ENCODE measurements at regions not wholly inside any gene's neighbourhood (a gene's known extent, or its start where the extent isn't known, plus 50 kb on each side); places are given as distances from the start of the nearest gene placed in this dataset.

DNA sequence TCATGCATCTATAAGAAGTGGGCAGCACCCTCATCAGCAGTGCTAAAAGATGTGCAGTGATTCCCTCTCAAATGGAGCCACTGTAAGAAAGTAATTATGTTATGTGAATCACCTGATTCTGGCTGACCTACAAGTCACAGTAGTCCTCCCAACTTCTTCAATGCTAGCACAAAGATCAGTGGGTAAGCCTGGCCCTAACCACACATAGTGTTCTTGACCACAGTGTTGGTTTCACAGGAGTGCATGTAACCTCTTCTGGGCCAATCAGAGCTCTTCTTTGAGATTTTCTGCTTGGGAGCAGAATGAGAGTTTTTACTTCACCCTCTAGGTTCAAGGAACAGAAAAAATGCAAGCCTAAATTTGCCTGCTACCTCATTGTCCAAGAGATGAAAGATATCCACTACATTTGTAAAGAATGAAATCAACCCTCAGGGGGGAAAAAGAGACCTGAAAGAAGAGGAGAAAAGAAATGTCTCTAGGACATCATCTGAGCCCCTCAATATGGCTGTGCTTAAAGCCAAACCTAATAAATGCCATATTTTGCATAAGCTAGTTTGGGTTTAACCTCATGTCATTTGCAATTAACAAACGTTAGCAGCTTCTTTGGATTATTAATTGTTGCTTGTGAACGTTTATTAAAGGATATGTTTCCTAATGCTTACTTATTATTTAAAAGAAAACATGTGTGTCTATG is 65.3 kb upstream of the ADRB2 start:
- no peak overlapping the region for H3K9ac ChIP-seq (ENCODE audit: low read length in 5 of 5)
- no peak overlapping the region for H3K27ac ChIP-seq (ENCODE audit: low read depth, low read length)
- peaks cover 0 to 5% (median 0%) of the 10 kb centered on the region in 5 donors for H3K9me3 ChIP-seq (ENCODE audit: control insufficient read depth in 5 of 5, low read length in 5 of 5)
- peaks cover 0 to 2% (median 0%) of the 10 kb centered on the region in 5 donors for H3K4me1 ChIP-seq (ENCODE audit: control insufficient read depth in 5 of 5, insufficient read depth in 5 of 5, low read length in 5 of 5)
- no peaks in the 10 kb centered on the region for H3K27me3 ChIP-seq (ENCODE audit: control insufficient read depth in 5 of 5, insufficient read depth in 4 of 5, low read length in 5 of 5)
- H3K4me3 ChIP-seq (ENCODE audit: low read depth in 1 of 5, low read length in 5 of 5) = no peak overlapping the region
- no peaks in the 10 kb centered on the region for H3K36me3 ChIP-seq (ENCODE audit: control insufficient read depth in 5 of 5, insufficient read depth in 5 of 5, low read length in 5 of 5)

DNA sequence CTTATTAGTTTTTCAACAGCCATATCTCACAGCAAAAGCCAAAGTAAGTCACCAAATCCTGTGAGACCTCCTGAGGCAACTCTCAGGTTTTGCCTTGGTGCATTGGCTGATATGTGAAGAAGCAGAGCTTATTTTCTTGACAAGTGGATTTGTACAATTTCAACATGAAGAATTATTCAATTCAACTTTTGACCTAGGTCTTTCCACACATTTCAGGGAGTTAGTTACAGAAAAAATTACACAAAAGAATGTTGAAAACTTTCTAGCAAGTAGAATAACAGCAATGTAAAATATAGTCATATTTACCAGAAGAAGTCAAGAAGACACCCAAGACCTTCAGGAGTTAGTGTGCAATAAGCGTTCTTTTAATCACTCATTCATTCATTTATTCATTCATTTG is 62.4 kb upstream of the ADRB2 start:
- peaks cover 0 to 2% (median 0%) of the 10 kb centered on the region in 5 donors for H3K4me1 ChIP-seq (ENCODE audit: control insufficient read depth in 5 of 5, insufficient read depth in 5 of 5, low read length in 5 of 5)
- H3K27ac ChIP-seq (ENCODE audit: low read depth, low read length) = no peak overlapping the region
- H3K27me3 ChIP-seq (ENCODE audit: control insufficient read depth in 5 of 5, insufficient read depth in 4 of 5, low read length in 5 of 5) = no peaks in the 10 kb centered on the region
- H3K9me3 ChIP-seq (ENCODE audit: control insufficient read depth in 5 of 5, low read length in 5 of 5) = peaks cover 0 to under 1% (median 0%) of the 10 kb centered on the region in 5 donors
- H3K9ac ChIP-seq (ENCODE audit: low read length in 5 of 5) = no peak overlapping the region
- H3K36me3 ChIP-seq (ENCODE audit: control insufficient read depth in 5 of 5, insufficient read depth in 5 of 5, low read length in 5 of 5) = no peaks in the 10 kb centered on the region
- H3K4me3 ChIP-seq (ENCODE audit: low read depth in 1 of 5, low read length in 5 of 5) = no peak overlapping the region

DNA sequence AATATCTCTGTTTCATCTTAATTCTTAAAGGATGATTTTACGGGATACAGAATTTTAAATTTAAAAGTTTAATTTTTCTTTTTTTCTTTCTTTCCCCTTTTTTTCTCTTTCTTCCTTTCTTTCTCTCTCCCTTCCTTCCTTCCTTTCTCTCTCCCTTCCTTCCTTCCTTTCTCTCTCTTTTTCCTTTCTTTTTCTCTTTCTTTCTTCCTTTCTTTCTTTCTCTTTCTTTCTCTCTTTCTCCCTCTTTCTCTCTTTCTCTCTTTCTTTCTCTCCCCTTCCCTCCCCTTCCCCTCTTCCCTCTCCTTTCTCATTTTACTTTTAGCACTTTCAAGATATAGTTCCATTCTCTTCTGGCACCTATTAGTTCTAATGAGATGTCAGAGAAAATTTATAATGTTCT is 61.4 kb upstream of the ADRB2 start:
- H3K27ac ChIP-seq (ENCODE audit: low read depth, low read length) = no peak overlapping the region
- peaks cover 0 to 2% (median 0%) of the 10 kb centered on the region in 5 donors for H3K4me1 ChIP-seq (ENCODE audit: control insufficient read depth in 5 of 5, insufficient read depth in 5 of 5, low read length in 5 of 5)
- H3K9ac ChIP-seq (ENCODE audit: low read length in 5 of 5) = no peak overlapping the region
- no peaks in the 10 kb centered on the region for H3K36me3 ChIP-seq (ENCODE audit: control insufficient read depth in 5 of 5, insufficient read depth in 5 of 5, low read length in 5 of 5)
- H3K27me3 ChIP-seq (ENCODE audit: control insufficient read depth in 5 of 5, insufficient read depth in 4 of 5, low read length in 5 of 5) = no peaks in the 10 kb centered on the region
- H3K9me3 ChIP-seq (ENCODE audit: control insufficient read depth in 5 of 5, low read length in 5 of 5) = no peaks in the 10 kb centered on the region
- H3K4me3 ChIP-seq (ENCODE audit: low read depth in 1 of 5, low read length in 5 of 5) = no peak overlapping the region

DNA sequence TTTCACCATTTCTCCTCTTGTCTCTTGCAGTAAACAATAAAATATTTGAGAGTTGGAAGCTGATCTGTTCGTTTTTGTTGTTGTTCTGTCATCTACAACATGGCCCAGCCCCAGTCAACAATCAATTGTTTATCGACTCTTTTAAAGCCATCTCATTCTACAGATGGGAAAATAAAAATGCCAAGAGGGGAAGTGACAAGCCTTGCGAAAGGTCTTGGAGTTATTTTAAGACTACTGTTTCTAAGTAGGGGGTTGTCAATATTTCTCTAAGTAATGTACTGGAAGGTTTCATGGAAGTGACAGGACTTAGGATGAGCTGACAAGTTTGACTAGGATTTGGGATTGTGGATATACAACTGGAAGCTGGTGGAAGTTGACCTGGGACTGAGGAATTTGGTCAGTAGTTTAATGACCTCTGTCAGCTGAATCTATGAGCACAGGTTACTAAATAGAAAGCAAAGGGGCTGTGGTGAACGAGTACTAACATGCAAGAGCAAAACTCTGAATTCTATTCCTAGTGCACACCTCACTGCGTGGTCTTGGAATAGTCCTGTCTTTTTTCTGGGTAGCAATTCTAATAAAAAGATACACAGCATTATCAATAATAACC is 57.5 kb upstream of the ADRB2 start:
- H3K27me3 ChIP-seq (ENCODE audit: control insufficient read depth in 5 of 5, insufficient read depth in 4 of 5, low read length in 5 of 5) = no peaks in the 10 kb centered on the region
- no peaks in the 10 kb centered on the region for H3K9me3 ChIP-seq (ENCODE audit: control insufficient read depth in 5 of 5, low read length in 5 of 5)

DNA sequence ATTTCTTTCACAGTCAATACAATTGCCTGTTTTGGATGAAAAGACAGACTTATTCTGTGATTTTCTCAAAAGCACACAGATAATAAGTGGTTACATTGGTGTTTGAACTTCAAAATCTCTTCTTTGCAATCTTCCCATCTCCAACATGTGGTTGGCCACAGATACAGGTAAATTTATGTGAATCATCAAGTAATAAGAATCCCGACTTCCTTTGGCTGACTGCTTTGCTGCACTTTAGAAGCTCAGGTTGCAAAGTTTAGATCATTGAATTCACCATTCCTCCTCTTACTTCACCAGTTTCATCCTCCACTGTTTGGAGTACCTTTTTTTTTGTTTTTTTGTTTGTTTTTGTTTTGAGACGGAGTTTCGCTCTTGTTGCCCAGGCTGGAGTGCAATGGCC is 56.5 kb upstream of the ADRB2 start:
- Histone ChIP-seq H3K9ac (ENCODE audit: low read length in 5 of 5) (no peak overlapping the region), H3K9me3 (ENCODE audit: control insufficient read depth in 5 of 5, low read length in 5 of 5) (no peaks in the 10 kb centered on the region), H3K36me3 (ENCODE audit: control insufficient read depth in 5 of 5, insufficient read depth in 5 of 5, low read length in 5 of 5) (no peaks in the 10 kb centered on the region), H3K4me1 (ENCODE audit: control insufficient read depth in 5 of 5, insufficient read depth in 5 of 5, low read length in 5 of 5) (no peaks in the 10 kb centered on the region), H3K27ac (ENCODE audit: low read depth, low read length) (no peak overlapping the region), H3K4me3 (ENCODE audit: low read depth in 1 of 5, low read length in 5 of 5) (no peak overlapping the region), H3K27me3 (ENCODE audit: control insufficient read depth in 5 of 5, insufficient read depth in 4 of 5, low read length in 5 of 5) (no peaks in the 10 kb centered on the region)

More for the DNA sequence above, 57.5 kb upstream of the ADRB2 start:
- no peak overlapping the region for H3K9ac ChIP-seq (ENCODE audit: low read length in 5 of 5)
- no peaks in the 10 kb centered on the region for H3K4me1 ChIP-seq (ENCODE audit: control insufficient read depth in 5 of 5, insufficient read depth in 5 of 5, low read length in 5 of 5)
- no peak overlapping the region for H3K27ac ChIP-seq (ENCODE audit: low read depth, low read length)
- H3K4me3 ChIP-seq (ENCODE audit: low read depth in 1 of 5, low read length in 5 of 5) = no peak overlapping the region
- no peaks in the 10 kb centered on the region for H3K36me3 ChIP-seq (ENCODE audit: control insufficient read depth in 5 of 5, insufficient read depth in 5 of 5, low read length in 5 of 5)

DNA sequence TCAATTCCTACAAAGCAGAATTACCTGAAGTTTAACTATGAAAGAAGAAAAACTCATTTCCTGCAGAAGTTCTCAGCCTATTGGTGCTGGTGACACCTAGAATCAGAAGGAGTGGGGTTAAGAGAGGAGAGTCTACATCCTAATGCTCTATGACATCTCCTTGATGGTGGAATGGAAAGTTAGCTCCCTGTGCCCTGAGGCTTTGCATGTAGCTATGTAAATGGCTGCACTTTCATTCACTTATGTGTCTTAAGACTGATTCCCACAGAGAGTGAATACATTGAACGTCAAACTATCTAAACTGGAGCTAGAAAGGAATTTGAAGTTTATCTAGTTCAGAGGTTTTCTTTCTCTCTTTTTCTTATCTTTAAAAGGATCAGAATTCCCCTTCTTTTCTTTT is 52.1 kb upstream of the ADRB2 start:
- no peaks in the 10 kb centered on the region for H3K36me3 ChIP-seq (ENCODE audit: control insufficient read depth in 5 of 5, insufficient read depth in 5 of 5, low read length in 5 of 5)
- H3K4me1 ChIP-seq (ENCODE audit: control insufficient read depth in 5 of 5, insufficient read depth in 5 of 5, low read length in 5 of 5) = no peaks in the 10 kb centered on the region
- H3K9ac ChIP-seq (ENCODE audit: low read length in 5 of 5) = no peak overlapping the region
- H3K27ac ChIP-seq (ENCODE audit: low read depth, low read length) = no peak overlapping the region
- no peaks in the 10 kb centered on the region for H3K27me3 ChIP-seq (ENCODE audit: control insufficient read depth in 5 of 5, insufficient read depth in 4 of 5, low read length in 5 of 5)
- H3K4me3 ChIP-seq (ENCODE audit: low read depth in 1 of 5, low read length in 5 of 5) = no peak overlapping the region
- H3K9me3 ChIP-seq (ENCODE audit: control insufficient read depth in 5 of 5, low read length in 5 of 5) = no peaks in the 10 kb centered on the region

DNA sequence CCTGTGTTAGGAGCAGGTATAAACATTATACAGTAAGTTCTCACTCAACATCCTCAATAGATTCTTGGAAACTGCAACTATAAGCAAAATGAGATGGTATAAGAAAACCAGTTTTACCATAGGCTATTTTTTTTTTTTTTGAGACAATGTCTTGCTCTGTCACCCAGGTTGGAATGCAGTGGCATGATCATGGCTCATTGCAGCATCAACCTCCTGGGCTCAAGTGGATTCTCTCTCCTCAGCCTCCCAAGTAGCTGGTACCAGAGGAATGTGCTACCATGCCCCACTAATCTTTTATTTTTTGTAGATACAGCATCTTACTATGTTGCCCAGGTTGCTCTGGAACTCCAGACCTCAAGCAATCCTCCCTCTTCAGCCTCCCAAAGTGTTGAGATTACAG is 50.1 kb upstream of the ADRB2 start:
- no peaks in the 10 kb centered on the region for H3K36me3 ChIP-seq (ENCODE audit: control insufficient read depth in 5 of 5, insufficient read depth in 5 of 5, low read length in 5 of 5)
- H3K4me1 ChIP-seq (ENCODE audit: control insufficient read depth in 5 of 5, insufficient read depth in 5 of 5, low read length in 5 of 5) = no peaks in the 10 kb centered on the region
- H3K4me3 ChIP-seq (ENCODE audit: low read depth in 1 of 5, low read length in 5 of 5) = no peak overlapping the region
- H3K9me3 ChIP-seq (ENCODE audit: control insufficient read depth in 5 of 5, low read length in 5 of 5) = no peaks in the 10 kb centered on the region
- H3K9ac ChIP-seq (ENCODE audit: low read length in 5 of 5) = no peak overlapping the region
- H3K27me3 ChIP-seq (ENCODE audit: control insufficient read depth in 5 of 5, insufficient read depth in 4 of 5, low read length in 5 of 5) = no peaks in the 10 kb centered on the region
- H3K27ac ChIP-seq (ENCODE audit: low read depth, low read length) = no peak overlapping the region

Measured in subcutaneous abdominal adipose tissue (tissue), 5 donors.